Vagina (tissue), 2 donors: ENCODE measurements at regions not wholly inside any gene's neighbourhood (a gene's known extent, or its start where the extent isn't known, plus 50 kb on each side); places are given as distances from the start of the nearest gene placed in this dataset.

Experiments used
- CTCF ChIP-seq, 3 experiments: fragments of 450-650 bp in 2 of 3; fragments of 200-600 bp in 1 of 3; sonication (generic) in 1 of 3; IDR thresholded peaks; one replicate each; pipeline ENCODE4 v1.5.1; 2017 to 2019; ENCODE audit warnings: antibody characterized with exemption in 3 of 3, mild to moderate bottlenecking in 2 of 3, moderate library complexity in 2 of 3
- POLR2A ChIP-seq, 2 donors: fragments of 450-650 bp; IDR thresholded peaks; one replicate each; pipeline ENCODE4 v1.6.1; 2017; ENCODE audit warnings: antibody characterized with exemption in 2 of 2, mild to moderate bottlenecking in 2 of 2, moderate library complexity in 2 of 2

DNA sequence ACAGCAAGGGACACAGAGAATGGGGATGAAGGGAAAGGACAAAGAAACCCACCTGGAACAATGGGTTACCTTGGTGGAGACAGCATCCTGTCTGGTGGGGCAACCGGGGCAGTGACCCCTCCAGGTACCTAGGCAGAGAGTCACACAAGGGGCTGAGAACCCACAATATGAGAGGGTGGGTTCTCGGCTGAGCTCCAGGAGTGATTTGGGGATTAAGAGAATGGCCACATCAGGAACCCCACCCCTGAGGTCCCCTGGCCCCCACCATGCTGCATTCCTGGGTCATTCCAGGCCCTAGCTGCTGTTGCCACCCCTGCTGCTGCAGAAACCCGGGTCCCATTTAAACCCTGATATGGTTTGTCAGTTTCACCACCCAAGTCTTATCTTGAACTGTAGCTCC, 172.3 kb downstream of the RTP5 start:
- no peak for TF ChIP-seq POLR2A (IDR thresholded peaks at IDR 0.05)
- TF ChIP-seq CTCF (IDR thresholded peaks at IDR 0.05): no peak
